ENCODE measurements at regions not wholly inside any gene's neighbourhood (a gene's known extent, or its start where the extent isn't known, plus 50 kb on each side); places are given as distances from the start of the nearest gene placed in this dataset.
A peak's percentile ranks its signal among the peaks of the same experiment; 100 is the strongest.

- no peak for TF ChIP-seq EZH2 (IDR thresholded peaks at IDR 0.05; ENCODE audit: low read length)
- TF ChIP-seq, protein P1, sequence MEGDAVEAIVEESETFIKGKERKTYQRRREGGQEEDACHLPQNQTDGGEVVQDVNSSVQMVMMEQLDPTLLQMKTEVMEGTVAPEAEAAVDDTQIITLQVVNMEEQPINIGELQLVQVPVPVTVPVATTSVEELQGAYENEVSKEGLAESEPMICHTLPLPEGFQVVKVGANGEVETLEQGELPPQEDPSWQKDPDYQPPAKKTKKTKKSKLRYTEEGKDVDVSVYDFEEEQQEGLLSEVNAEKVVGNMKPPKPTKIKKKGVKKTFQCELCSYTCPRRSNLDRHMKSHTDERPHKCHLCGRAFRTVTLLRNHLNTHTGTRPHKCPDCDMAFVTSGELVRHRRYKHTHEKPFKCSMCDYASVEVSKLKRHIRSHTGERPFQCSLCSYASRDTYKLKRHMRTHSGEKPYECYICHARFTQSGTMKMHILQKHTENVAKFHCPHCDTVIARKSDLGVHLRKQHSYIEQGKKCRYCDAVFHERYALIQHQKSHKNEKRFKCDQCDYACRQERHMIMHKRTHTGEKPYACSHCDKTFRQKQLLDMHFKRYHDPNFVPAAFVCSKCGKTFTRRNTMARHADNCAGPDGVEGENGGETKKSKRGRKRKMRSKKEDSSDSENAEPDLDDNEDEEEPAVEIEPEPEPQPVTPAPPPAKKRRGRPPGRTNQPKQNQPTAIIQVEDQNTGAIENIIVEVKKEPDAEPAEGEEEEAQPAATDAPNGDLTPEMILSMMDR (optimal IDR thresholded peaks at IDR 0.05 in 1 of 3, IDR thresholded peaks at IDR 0.05 in 1 of 3, conservative IDR thresholded peaks at IDR 0.05 in 1 of 3; ENCODE audit: extremely low read depth in 1 of 3, insufficient read depth in 2 of 3, low read length in 3 of 3) = no peak
- Histone ChIP-seq H3K27me3 (ENCODE audit: control insufficient read depth, extremely low read depth, insufficient read depth, low read length) (no peaks in the 10 kb centered on the region), H3K9me3 (ENCODE audit: control insufficient read depth, low read depth, low read length) (no peaks in the 10 kb centered on the region), H3K27ac (ENCODE audit: control insufficient read depth, insufficient read depth, low read length) (peak overlapping the region; percentile 89), H3K4me2 (ENCODE audit: control insufficient read depth, extremely low read depth, insufficient read depth, low read depth, low read length) (peak overlapping the region; percentile 79), H3K4me1 (ENCODE audit: control insufficient read depth, extremely low read depth, insufficient read depth, low read length) (peaks cover 58% of the 10 kb centered on the region), H2AFZ (ENCODE audit: control insufficient read depth, low read length) (peak overlapping the region; percentile 23), H3K79me2 (ENCODE audit: control insufficient read depth, insufficient read depth, low read length) (no peaks in the 10 kb centered on the region), H3K9ac (ENCODE audit: control insufficient read depth, extremely low read depth, insufficient read depth, low read length) (peak overlapping the region; percentile 69), H3K9me1 (ENCODE audit: control insufficient read depth, extremely low read depth, insufficient read depth, low read length) (no peaks in the 10 kb centered on the region), H3K36me3 (ENCODE audit: control insufficient read depth in 2 of 2, extremely low read depth in 1 of 2, insufficient read depth in 2 of 2, low read length in 2 of 2) (no peaks in the 10 kb centered on the region), H3K4me3 (ENCODE audit: control insufficient read depth in 2 of 3, extremely low read depth in 1 of 3, insufficient read depth in 2 of 3, low read depth in 1 of 3, low read length in 3 of 3) (peak overlapping the region in 1 of 3 experiments; percentile 14), H4K20me1 (ENCODE audit: control insufficient read depth, extremely low read depth, insufficient read depth, low read length) (no peaks in the 10 kb centered on the region)
- peak; percentile 99 for FAIRE-seq
- dilution Hi-C loops (cut with MboI; ENCODE audit: extremely low pct_ligation_motif_present, low sequenced_read_pairs) = no loop called here
- DNase-seq (ENCODE audit: low read depth, low spot score) = peak; percentile 99
Measured at GRCh38 chr1:30649321-30649991, 73.9 kb downstream of the MATN1 start.

GRCh38 chr1:30648408-30649000 lies 74.9 kb downstream of the MATN1 start:
- Histone ChIP-seq H3K9me1 (ENCODE audit: control insufficient read depth, extremely low read depth, insufficient read depth, low read length) (no peaks in the 10 kb centered on the region), H3K4me3 (ENCODE audit: control insufficient read depth in 2 of 3, extremely low read depth in 1 of 3, insufficient read depth in 2 of 3, low read depth in 1 of 3, low read length in 3 of 3) (no peak overlapping the region), H4K20me1 (ENCODE audit: control insufficient read depth, extremely low read depth, insufficient read depth, low read length) (no peaks in the 10 kb centered on the region), H3K4me2 (ENCODE audit: control insufficient read depth, extremely low read depth, insufficient read depth, low read depth, low read length) (peak overlapping the region; percentile 67), H3K27ac (ENCODE audit: control insufficient read depth, insufficient read depth, low read length) (peak overlapping the region; percentile 89), H3K9ac (ENCODE audit: control insufficient read depth, extremely low read depth, insufficient read depth, low read length) (peak overlapping the region; percentile 62), H3K27me3 (ENCODE audit: control insufficient read depth, extremely low read depth, insufficient read depth, low read length) (no peaks in the 10 kb centered on the region), H3K9me3 (ENCODE audit: control insufficient read depth, low read depth, low read length) (no peaks in the 10 kb centered on the region), H2AFZ (ENCODE audit: control insufficient read depth, low read length) (no peak overlapping the region), H3K4me1 (ENCODE audit: control insufficient read depth, extremely low read depth, insufficient read depth, low read length) (peaks cover 51% of the 10 kb centered on the region), H3K79me2 (ENCODE audit: control insufficient read depth, insufficient read depth, low read length) (no peaks in the 10 kb centered on the region), H3K36me3 (ENCODE audit: control insufficient read depth in 2 of 2, extremely low read depth in 1 of 2, insufficient read depth in 2 of 2, low read length in 2 of 2) (no peaks in the 10 kb centered on the region)
- TF ChIP-seq, protein P1 (optimal IDR thresholded peaks at IDR 0.05 in 1 of 3, IDR thresholded peaks at IDR 0.05 in 1 of 3, conservative IDR thresholded peaks at IDR 0.05 in 1 of 3; ENCODE audit: extremely low read depth in 1 of 3, insufficient read depth in 2 of 3, low read length in 3 of 3) = no peak
- no peak for TF ChIP-seq EZH2 (IDR thresholded peaks at IDR 0.05; ENCODE audit: low read length)
- DNase-seq (ENCODE audit: low read depth, low spot score) = no peak
- FAIRE-seq = peak; percentile 94
- dilution Hi-C loops (cut with MboI; ENCODE audit: extremely low pct_ligation_motif_present, low sequenced_read_pairs) = no loop called here

Data from keratinocyte (primary cell).